DOHH2 (cell line): ENCODE measurements at regions not wholly inside any gene's neighbourhood (a gene's known extent, or its start where the extent isn't known, plus 50 kb on each side); places are given as distances from the start of the nearest gene placed in this dataset.

ENCODE experiments used
- CTCF ChIP-seq: fragments of 200-600 bp; sonication (generic); IDR thresholded peaks from one replicate; pipeline ENCODE4 v1.5.1; 2014; ENCODE audit warnings: antibody characterized with exemption, mild to moderate bottlenecking, low read depth, low read length; ENCODE audit not compliant: poor library complexity, severe bottlenecking
- EZH2phosphoT487 ChIP-seq: fragments of 200-600 bp; sonication (generic); IDR thresholded peaks from 2 replicates; pipeline ENCODE4 v1.6.1; 2017; ENCODE audit warnings: borderline replicate concordance, mild to moderate bottlenecking, antibody characterized with exemption, low read length, moderate library complexity, mixed read lengths

GRCh38 chr13:70923863-70924752 is 815.9 kb upstream of the KLHL1 start:
- TF ChIP-seq CTCF (no peak), EZH2phosphoT487 (no peak)
